ENCODE measurements at regions not wholly inside any gene's neighbourhood (a gene's known extent, or its start where the extent isn't known, plus 50 kb on each side); places are given as distances from the start of the nearest gene placed in this dataset.

DNA sequence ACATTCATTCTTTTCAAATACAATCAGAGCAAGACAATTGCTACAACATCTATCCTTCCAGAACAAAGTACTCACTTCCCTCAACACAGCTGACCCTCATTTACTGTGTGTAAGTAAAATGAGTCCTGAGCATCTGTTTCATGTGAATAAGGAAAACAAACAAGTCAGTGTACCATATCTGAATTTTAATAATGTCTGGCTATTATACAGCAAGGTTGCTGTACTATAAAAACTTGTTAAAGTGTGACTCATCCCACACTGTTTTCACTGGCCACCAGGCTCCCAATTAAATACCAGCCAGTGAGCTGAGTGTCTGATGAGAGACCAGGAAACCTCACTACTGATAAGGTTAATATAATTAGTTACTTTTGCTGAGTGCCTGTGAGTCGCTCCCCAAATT, 339.8 kb downstream of the AGTPBP1 start:
- H3K27ac ChIP-seq (replicated peaks; ENCODE audit: low read length): no peak overlapping the region
- no peak overlapping the region for H4K91ac ChIP-seq (ENCODE audit: low read depth, low read length, poor library complexity)
- no peak overlapping the region for H2BK15ac ChIP-seq (ENCODE audit: low read length)
- no peak overlapping the region for H2BK120ac ChIP-seq (ENCODE audit: low read depth, low read length)
- H3K36me3 ChIP-seq (replicated peaks in 1 of 2; ENCODE audit: control insufficient read depth in 2 of 2, insufficient read depth in 2 of 2, low read length in 2 of 2): no peaks in the 10 kb centered on the region
- H3K18ac ChIP-seq (ENCODE audit: low read length): no peak overlapping the region
- no peaks in the 10 kb centered on the region for H3K79me1 ChIP-seq (ENCODE audit: low read depth, low read length)
- no peak overlapping the region for H2AFZ ChIP-seq (ENCODE audit: low read length)
- no peak overlapping the region for H2BK12ac ChIP-seq (ENCODE audit: low read length)
- no peak overlapping the region for H2BK5ac ChIP-seq (ENCODE audit: low read length)
- WGBS, 2 donors (ENCODE audit: extremely low coverage in 2 of 2, insufficient read length in 2 of 2, insufficient replicate concordance in 1 of 2): no CpG with 5 or more reads among the region's 1 CpG
- no peak overlapping the region for H3K4me3 ChIP-seq (ENCODE audit: low read length in 2 of 2)
- no peaks in the 10 kb centered on the region for H3K27me3 ChIP-seq (ENCODE audit: control insufficient read depth in 3 of 3, insufficient read depth in 3 of 3, low read depth in 1 of 3, low read length in 3 of 3)
- no peak overlapping the region for H3K4ac ChIP-seq (ENCODE audit: low read length)
- H2AK5ac ChIP-seq (ENCODE audit: low read depth, low read length): no peak overlapping the region
- H3K4me2 ChIP-seq (ENCODE audit: insufficient read depth, low read length, poor library complexity, severe bottlenecking): no peak overlapping the region
- no peak overlapping the region for H3K23ac ChIP-seq (ENCODE audit: low read depth, low read length, poor library complexity)
- H3K4me1 ChIP-seq (ENCODE audit: control insufficient read depth in 2 of 2, insufficient read depth in 1 of 2, low read depth in 1 of 2, low read length in 2 of 2): no peaks in the 10 kb centered on the region
- no peak overlapping the region for H4K8ac ChIP-seq (ENCODE audit: low read depth, low read length)
- no peak overlapping the region for H3K14ac ChIP-seq (ENCODE audit: low read length)
- H3K9me3 ChIP-seq (replicated peaks in 1 of 2; ENCODE audit: control insufficient read depth in 2 of 2, insufficient read depth in 1 of 2, low read depth in 1 of 2, low read length in 2 of 2): no peaks in the 10 kb centered on the region
- DNase-seq (ENCODE audit: low spot score): no peak
- no peak overlapping the region for H3K9ac ChIP-seq (ENCODE audit: low read depth, low read length, poor library complexity)

DNA sequence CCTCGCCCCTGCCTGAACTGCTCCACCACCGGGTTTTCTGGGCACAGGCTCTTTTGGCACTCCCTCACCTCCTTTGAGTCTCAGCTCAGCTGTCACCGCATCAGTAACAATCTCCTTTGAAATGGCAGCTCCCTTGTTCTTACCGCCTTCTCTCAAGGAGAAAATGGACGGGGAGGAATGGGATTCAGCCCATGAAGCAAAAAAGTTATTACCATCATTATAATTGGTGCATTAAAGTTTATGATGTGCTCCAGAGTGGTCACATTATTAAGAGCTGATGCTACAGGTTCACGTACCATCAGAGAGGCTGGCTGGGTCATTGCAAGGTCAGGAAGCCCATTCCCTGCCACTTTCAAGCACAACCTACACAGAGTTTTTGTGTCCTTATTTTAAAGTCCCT, 344.7 kb downstream of the AGTPBP1 start:
- H3K4me3 ChIP-seq (ENCODE audit: low read length in 2 of 2): no peak overlapping the region
- no peak overlapping the region for H2BK5ac ChIP-seq (ENCODE audit: low read length)
- H3K9me3 ChIP-seq (replicated peaks in 1 of 2; ENCODE audit: control insufficient read depth in 2 of 2, insufficient read depth in 1 of 2, low read depth in 1 of 2, low read length in 2 of 2): no peaks in the 10 kb centered on the region
- DNase-seq (ENCODE audit: low spot score): no peak
- H2AK5ac ChIP-seq (ENCODE audit: low read depth, low read length): no peak overlapping the region
- no peaks in the 10 kb centered on the region for H3K79me1 ChIP-seq (ENCODE audit: low read depth, low read length)
- H2BK12ac ChIP-seq (ENCODE audit: low read length): no peak overlapping the region
- no peak overlapping the region for H4K91ac ChIP-seq (ENCODE audit: low read depth, low read length, poor library complexity)
- WGBS, 2 donors (ENCODE audit: extremely low coverage in 2 of 2, insufficient read length in 2 of 2, insufficient replicate concordance in 1 of 2): no CpG with 5 or more reads among the region's 6 CpGs
- no peak overlapping the region for H3K14ac ChIP-seq (ENCODE audit: low read length)
- H2AFZ ChIP-seq (ENCODE audit: low read length): no peak overlapping the region
- H3K4me2 ChIP-seq (ENCODE audit: insufficient read depth, low read length, poor library complexity, severe bottlenecking): no peak overlapping the region
- no peak overlapping the region for H3K23ac ChIP-seq (ENCODE audit: low read depth, low read length, poor library complexity)
- no peak overlapping the region for H3K4ac ChIP-seq (ENCODE audit: low read length)
- H2BK15ac ChIP-seq (ENCODE audit: low read length): no peak overlapping the region
- no peaks in the 10 kb centered on the region for H3K36me3 ChIP-seq (replicated peaks in 1 of 2; ENCODE audit: control insufficient read depth in 2 of 2, insufficient read depth in 2 of 2, low read length in 2 of 2)
- no peak overlapping the region for H4K8ac ChIP-seq (ENCODE audit: low read depth, low read length)
- H3K27me3 ChIP-seq (ENCODE audit: control insufficient read depth in 3 of 3, insufficient read depth in 3 of 3, low read depth in 1 of 3, low read length in 3 of 3): no peaks in the 10 kb centered on the region
- H3K4me1 ChIP-seq (ENCODE audit: control insufficient read depth in 2 of 2, insufficient read depth in 1 of 2, low read depth in 1 of 2, low read length in 2 of 2): no peaks in the 10 kb centered on the region
- H3K9ac ChIP-seq (ENCODE audit: low read depth, low read length, poor library complexity): no peak overlapping the region
- no peak overlapping the region for H3K27ac ChIP-seq (replicated peaks; ENCODE audit: low read length)
- H2BK120ac ChIP-seq (ENCODE audit: low read depth, low read length): no peak overlapping the region
- no peak overlapping the region for H3K18ac ChIP-seq (ENCODE audit: low read length)

DNA sequence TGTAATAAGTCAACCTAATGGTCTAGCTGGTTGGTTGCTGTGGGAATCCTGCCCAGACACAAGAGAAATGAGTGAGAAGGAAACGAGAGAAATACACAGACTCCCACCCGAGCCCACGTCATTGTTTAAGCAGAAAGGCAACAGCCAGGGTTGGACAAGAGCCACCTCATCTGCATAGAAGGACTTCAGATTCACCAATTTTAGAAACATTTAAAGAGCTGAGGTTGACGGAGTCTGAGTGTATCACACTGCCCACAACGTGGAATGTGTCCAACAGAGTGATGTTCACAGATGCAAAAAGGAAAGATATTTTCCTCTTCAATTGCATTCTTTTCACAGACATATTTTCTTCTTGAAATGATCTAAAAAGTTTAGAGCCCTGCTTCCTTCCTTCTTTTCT, 349.5 kb downstream of the AGTPBP1 start:
- no peak overlapping the region for H3K4me2 ChIP-seq (ENCODE audit: insufficient read depth, low read length, poor library complexity, severe bottlenecking)
- DNase-seq (ENCODE audit: low spot score): no peak
- H2BK12ac ChIP-seq (ENCODE audit: low read length): no peak overlapping the region
- no peaks in the 10 kb centered on the region for H3K79me1 ChIP-seq (ENCODE audit: low read depth, low read length)
- H3K36me3 ChIP-seq (replicated peaks in 1 of 2; ENCODE audit: control insufficient read depth in 2 of 2, insufficient read depth in 2 of 2, low read length in 2 of 2): no peaks in the 10 kb centered on the region
- H3K14ac ChIP-seq (ENCODE audit: low read length): no peak overlapping the region
- no peak overlapping the region for H3K27ac ChIP-seq (replicated peaks; ENCODE audit: low read length)
- H3K18ac ChIP-seq (ENCODE audit: low read length): no peak overlapping the region
- no peaks in the 10 kb centered on the region for H3K9me3 ChIP-seq (replicated peaks in 1 of 2; ENCODE audit: control insufficient read depth in 2 of 2, insufficient read depth in 1 of 2, low read depth in 1 of 2, low read length in 2 of 2)
- H3K4ac ChIP-seq (ENCODE audit: low read length): no peak overlapping the region
- no peak overlapping the region for H3K9ac ChIP-seq (ENCODE audit: low read depth, low read length, poor library complexity)
- H4K91ac ChIP-seq (ENCODE audit: low read depth, low read length, poor library complexity): no peak overlapping the region
- no CpG with 5 or more reads among the region's 5 CpGs for WGBS, 2 donors (ENCODE audit: extremely low coverage in 2 of 2, insufficient read length in 2 of 2, insufficient replicate concordance in 1 of 2)
- H3K4me1 ChIP-seq (ENCODE audit: control insufficient read depth in 2 of 2, insufficient read depth in 1 of 2, low read depth in 1 of 2, low read length in 2 of 2): no peaks in the 10 kb centered on the region
- H3K4me3 ChIP-seq (ENCODE audit: low read length in 2 of 2): no peak overlapping the region
- no peak overlapping the region for H2BK120ac ChIP-seq (ENCODE audit: low read depth, low read length)
- no peak overlapping the region for H2BK15ac ChIP-seq (ENCODE audit: low read length)
- H2AFZ ChIP-seq (ENCODE audit: low read length): no peak overlapping the region
- H4K8ac ChIP-seq (ENCODE audit: low read depth, low read length): no peak overlapping the region
- H2BK5ac ChIP-seq (ENCODE audit: low read length): no peak overlapping the region
- no peaks in the 10 kb centered on the region for H3K27me3 ChIP-seq (ENCODE audit: control insufficient read depth in 3 of 3, insufficient read depth in 3 of 3, low read depth in 1 of 3, low read length in 3 of 3)
- H2AK5ac ChIP-seq (ENCODE audit: low read depth, low read length): no peak overlapping the region
- no peak overlapping the region for H3K23ac ChIP-seq (ENCODE audit: low read depth, low read length, poor library complexity)

DNA sequence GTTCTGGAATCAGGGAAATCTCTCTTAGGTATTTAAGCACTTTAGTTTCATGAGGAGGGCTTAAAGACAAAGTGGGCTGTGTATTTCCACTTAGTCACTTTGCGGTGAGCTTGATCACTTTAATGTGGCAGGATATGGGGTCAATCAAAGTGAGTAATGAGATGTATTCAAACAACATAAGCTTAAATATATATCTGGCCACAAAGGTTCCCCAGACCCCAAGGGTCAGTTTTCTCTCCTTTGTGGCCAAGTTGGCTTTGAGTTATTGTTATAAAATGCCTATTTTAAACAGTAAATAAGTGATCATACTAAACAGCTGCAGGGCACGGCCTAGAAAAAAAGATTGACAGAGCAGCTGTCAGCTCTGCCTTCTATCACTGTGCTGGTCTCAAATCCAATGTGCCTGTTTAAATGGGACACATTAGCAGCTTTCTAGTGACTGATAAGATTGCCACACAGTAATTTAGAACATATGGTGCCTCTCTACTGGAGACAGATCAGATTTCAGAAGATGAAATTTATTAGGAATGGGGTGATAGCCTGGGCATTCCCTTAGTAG, 363.9 kb downstream of the AGTPBP1 start:
- H3K27me3 ChIP-seq (ENCODE audit: control insufficient read depth in 3 of 3, insufficient read depth in 3 of 3, low read depth in 1 of 3, low read length in 3 of 3): no peaks in the 10 kb centered on the region
- no peak overlapping the region for H2AFZ ChIP-seq (ENCODE audit: low read length)
- H4K91ac ChIP-seq (ENCODE audit: low read depth, low read length, poor library complexity): no peak overlapping the region
- no peak overlapping the region for H3K23ac ChIP-seq (ENCODE audit: low read depth, low read length, poor library complexity)
- no peak overlapping the region for H3K4me2 ChIP-seq (ENCODE audit: insufficient read depth, low read length, poor library complexity, severe bottlenecking)
- H2BK5ac ChIP-seq (ENCODE audit: low read length): no peak overlapping the region
- H2BK12ac ChIP-seq (ENCODE audit: low read length): no peak overlapping the region
- no peak overlapping the region for H2AK5ac ChIP-seq (ENCODE audit: low read depth, low read length)
- no peaks in the 10 kb centered on the region for H3K9me3 ChIP-seq (replicated peaks in 1 of 2; ENCODE audit: control insufficient read depth in 2 of 2, insufficient read depth in 1 of 2, low read depth in 1 of 2, low read length in 2 of 2)
- no peaks in the 10 kb centered on the region for H3K36me3 ChIP-seq (replicated peaks in 1 of 2; ENCODE audit: control insufficient read depth in 2 of 2, insufficient read depth in 2 of 2, low read length in 2 of 2)
- WGBS, 2 donors (ENCODE audit: extremely low coverage in 2 of 2, insufficient read length in 2 of 2, insufficient replicate concordance in 1 of 2): no CpG with 5 or more reads among the region's 2 CpGs
- no peak overlapping the region for H4K8ac ChIP-seq (ENCODE audit: low read depth, low read length)
- no peak for DNase-seq (ENCODE audit: low spot score)
- H2BK120ac ChIP-seq (ENCODE audit: low read depth, low read length): no peak overlapping the region
- no peaks in the 10 kb centered on the region for H3K79me1 ChIP-seq (ENCODE audit: low read depth, low read length)
- no peak overlapping the region for H3K14ac ChIP-seq (ENCODE audit: low read length)
- H3K9ac ChIP-seq (ENCODE audit: low read depth, low read length, poor library complexity): no peak overlapping the region
- no peaks in the 10 kb centered on the region for H3K4me1 ChIP-seq (ENCODE audit: control insufficient read depth in 2 of 2, insufficient read depth in 1 of 2, low read depth in 1 of 2, low read length in 2 of 2)
- no peak overlapping the region for H2BK15ac ChIP-seq (ENCODE audit: low read length)
- H3K4me3 ChIP-seq (ENCODE audit: low read length in 2 of 2): no peak overlapping the region
- no peak overlapping the region for H3K18ac ChIP-seq (ENCODE audit: low read length)
- no peak overlapping the region for H3K27ac ChIP-seq (replicated peaks; ENCODE audit: low read length)
- no peak overlapping the region for H3K4ac ChIP-seq (ENCODE audit: low read length)

Data from neuronal stem cell (in vitro differentiated cells).